HEK293T (cell line): ENCODE measurements at regions not wholly inside any gene's neighbourhood (a gene's known extent, or its start where the extent isn't known, plus 50 kb on each side); places are given as distances from the start of the nearest gene placed in this dataset.

Source experiments
- ARNT ChIP-seq: fragments of 450-650 bp; IDR thresholded peaks from 2 replicates; pipeline ENCODE4 v1.6.1; 2017; ENCODE audit warnings: mild to moderate bottlenecking
- BHLHE40 ChIP-seq: fragments of 450-650 bp; IDR thresholded peaks from 2 replicates; pipeline ENCODE4 v1.6.1; 2016; ENCODE audit warnings: mild to moderate bottlenecking, moderate library complexity, borderline replicate concordance
- CTBP1 ChIP-seq: fragments of 450-650 bp; IDR thresholded peaks from 2 replicates; pipeline ENCODE4 v1.6.1; 2016; ENCODE audit warnings: borderline replicate concordance
- ELF4 ChIP-seq: fragments of 450-650 bp; IDR thresholded peaks from 2 replicates; pipeline ENCODE4 v1.6.1; 2017; ENCODE audit warnings: antibody characterized with exemption
- FOXA1 ChIP-seq: fragments of 450-650 bp; IDR thresholded peaks from 2 replicates; pipeline ENCODE4 v1.6.1; 2016; ENCODE audit warnings: mild to moderate bottlenecking
- FOXK2 ChIP-seq: fragments of 450-650 bp; IDR thresholded peaks from 2 replicates; pipeline ENCODE4 v1.6.1; 2016; ENCODE audit warnings: mild to moderate bottlenecking
- FOXM1 ChIP-seq: fragments of 450-650 bp; IDR thresholded peaks from 2 replicates; pipeline ENCODE4 v1.6.1; 2017; ENCODE audit warnings: mild to moderate bottlenecking, borderline replicate concordance
- HDGF ChIP-seq: fragments of 450-650 bp; IDR thresholded peaks from 2 replicates; pipeline ENCODE4 v1.6.1; 2017; ENCODE audit warnings: antibody characterized with exemption, borderline replicate concordance
- LEF1 ChIP-seq: fragments of 450-650 bp; IDR thresholded peaks from 2 replicates; pipeline ENCODE4 v1.6.1; 2017; ENCODE audit warnings: mild to moderate bottlenecking, borderline replicate concordance
- SP1 ChIP-seq: fragments of 450-650 bp; IDR thresholded peaks from 2 replicates; pipeline ENCODE4 v1.6.1; 2017
- SUZ12 ChIP-seq: fragments of 450-650 bp; IDR thresholded peaks from 2 replicates; pipeline ENCODE4 v1.6.1; 2016; ENCODE audit warnings: mild to moderate bottlenecking
- ZNF384 ChIP-seq: fragments of 450-650 bp; IDR thresholded peaks from 2 replicates; pipeline ENCODE4 v1.6.1; 2016

DNA sequence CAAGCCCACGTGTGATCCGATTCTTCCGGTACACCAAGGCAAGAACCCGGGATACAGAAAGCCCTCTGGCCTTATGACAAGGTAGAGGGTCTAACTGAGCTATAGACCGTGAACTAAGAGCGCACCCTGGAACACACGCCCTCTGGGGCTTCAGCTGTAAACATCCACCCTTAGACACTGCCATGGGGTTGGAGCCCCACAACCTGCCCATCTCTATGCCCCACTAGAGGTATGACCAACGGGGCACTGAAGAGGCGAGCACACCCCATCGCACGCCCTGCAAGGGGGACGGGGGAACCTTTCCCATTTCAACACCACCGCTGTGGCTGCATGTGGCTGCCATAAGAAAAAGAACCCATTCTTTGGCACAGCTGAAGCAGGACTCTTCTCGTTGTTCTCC, 1206.0 kb upstream of the TMEM132C start:
- TF ChIP-seq ELF4 (no peak), FOXK2 (no peak), ZNF384 (no peak), LEF1 (no peak), FOXM1 (no peak), SP1 (no peak), BHLHE40 (no peak), FOXA1 (no peak), SUZ12 (no peak), ARNT (no peak), HDGF (no peak), CTBP1 (no peak)
